ENCODE measurements at regions not wholly inside any gene's neighbourhood (a gene's known extent, or its start where the extent isn't known, plus 50 kb on each side); places are given as distances from the start of the nearest gene placed in this dataset.

DNA sequence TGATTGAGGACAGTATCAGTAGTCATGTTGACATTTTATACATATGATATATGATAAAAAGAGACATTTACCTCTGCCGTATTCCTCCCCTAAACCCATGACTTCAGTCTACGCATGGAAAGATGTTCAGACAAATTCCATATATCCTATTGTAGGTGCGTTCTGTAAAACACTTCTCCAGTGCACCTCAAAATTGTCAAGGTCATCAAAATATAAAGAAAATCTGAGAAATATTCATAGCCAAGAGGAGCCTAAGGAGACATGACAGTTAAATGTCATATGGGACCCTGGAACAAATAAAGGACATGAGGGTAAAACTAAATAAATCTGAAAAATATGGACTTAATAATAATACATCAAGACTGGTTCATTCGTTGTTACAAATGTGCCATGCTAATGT is 71.5 kb downstream of the CCER1 start:
- POLR2A ChIA-PET (ENCODE audit: low non-redundant PET) = no interaction called here
- CTCF ChIA-PET = no interaction called here
- DNase-seq (ENCODE audit: low spot score) = no peak
- TF ChIP-seq, protein P1, sequence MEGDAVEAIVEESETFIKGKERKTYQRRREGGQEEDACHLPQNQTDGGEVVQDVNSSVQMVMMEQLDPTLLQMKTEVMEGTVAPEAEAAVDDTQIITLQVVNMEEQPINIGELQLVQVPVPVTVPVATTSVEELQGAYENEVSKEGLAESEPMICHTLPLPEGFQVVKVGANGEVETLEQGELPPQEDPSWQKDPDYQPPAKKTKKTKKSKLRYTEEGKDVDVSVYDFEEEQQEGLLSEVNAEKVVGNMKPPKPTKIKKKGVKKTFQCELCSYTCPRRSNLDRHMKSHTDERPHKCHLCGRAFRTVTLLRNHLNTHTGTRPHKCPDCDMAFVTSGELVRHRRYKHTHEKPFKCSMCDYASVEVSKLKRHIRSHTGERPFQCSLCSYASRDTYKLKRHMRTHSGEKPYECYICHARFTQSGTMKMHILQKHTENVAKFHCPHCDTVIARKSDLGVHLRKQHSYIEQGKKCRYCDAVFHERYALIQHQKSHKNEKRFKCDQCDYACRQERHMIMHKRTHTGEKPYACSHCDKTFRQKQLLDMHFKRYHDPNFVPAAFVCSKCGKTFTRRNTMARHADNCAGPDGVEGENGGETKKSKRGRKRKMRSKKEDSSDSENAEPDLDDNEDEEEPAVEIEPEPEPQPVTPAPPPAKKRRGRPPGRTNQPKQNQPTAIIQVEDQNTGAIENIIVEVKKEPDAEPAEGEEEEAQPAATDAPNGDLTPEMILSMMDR (conservative IDR thresholded peaks at IDR 0.05; ENCODE audit: low read depth) = no peak
- no peak overlapping the region for H3K27ac ChIP-seq

DNA sequence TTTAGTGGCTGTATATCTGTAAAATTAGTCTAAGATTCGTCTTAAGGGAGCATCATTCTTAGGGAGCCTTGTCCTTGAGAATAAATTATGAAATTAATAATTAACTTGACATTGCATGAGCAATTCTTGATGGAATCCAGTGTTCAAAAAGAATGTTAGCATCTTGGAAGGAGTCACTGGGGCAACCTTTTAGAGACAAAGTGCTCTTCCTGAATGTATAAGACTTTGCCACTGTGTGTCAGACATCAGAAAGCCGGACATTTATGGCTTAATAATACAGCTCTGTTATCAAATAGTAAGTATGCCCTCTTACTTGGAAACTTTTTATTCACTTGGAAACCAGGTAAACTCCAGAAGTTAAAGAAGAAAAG is 83.3 kb downstream of the CCER1 start:
- H3K27ac ChIP-seq = no peak overlapping the region
- POLR2A ChIA-PET (ENCODE audit: low non-redundant PET) = no interaction called here
- CTCF ChIA-PET = no interaction called here
- DNase-seq (ENCODE audit: low spot score) = no peak
- TF ChIP-seq, protein P1 (conservative IDR thresholded peaks at IDR 0.05; ENCODE audit: low read depth) = no peak

DNA sequence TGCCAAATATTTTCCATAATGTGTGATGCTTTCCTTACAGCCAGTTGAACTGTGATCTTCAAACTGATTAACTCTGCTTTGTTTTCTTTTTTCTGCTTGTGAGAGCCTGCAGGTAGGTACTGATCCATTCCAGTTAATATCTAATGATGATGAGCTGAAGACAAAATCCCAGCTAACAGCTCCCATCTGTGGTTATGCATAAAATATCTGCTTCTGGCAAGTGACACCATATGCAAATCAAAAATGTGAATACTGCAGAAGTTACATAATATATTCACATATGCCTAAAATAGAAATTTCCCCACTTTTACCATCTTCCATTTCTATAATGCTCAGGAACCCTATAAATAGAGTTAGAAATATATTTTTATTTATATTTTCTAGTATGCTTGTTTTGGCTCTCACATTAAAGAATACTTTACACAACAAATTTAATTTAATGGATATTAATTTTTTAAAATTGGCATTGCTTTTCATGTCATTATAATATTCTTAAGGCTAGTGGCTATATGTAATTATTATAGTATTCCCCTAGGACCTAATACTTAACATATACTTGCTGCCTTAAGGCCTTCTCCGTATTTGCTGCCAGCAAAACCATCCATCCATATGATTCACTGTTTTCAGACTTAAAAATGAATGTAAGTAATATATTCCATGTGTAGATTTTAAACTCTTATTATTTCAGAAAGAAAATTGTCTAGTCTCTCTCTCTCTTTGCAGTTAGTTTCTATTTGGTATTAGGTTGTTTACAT is 83.8 kb downstream of the CCER1 start:
- ChIA-PET CTCF (no interaction called here), POLR2A (ENCODE audit: low non-redundant PET) (no interaction called here)
- no peak for DNase-seq (ENCODE audit: low spot score)
- no peak overlapping the region for H3K27ac ChIP-seq
- TF ChIP-seq, protein P1 (conservative IDR thresholded peaks at IDR 0.05; ENCODE audit: low read depth) = no peak

DNA sequence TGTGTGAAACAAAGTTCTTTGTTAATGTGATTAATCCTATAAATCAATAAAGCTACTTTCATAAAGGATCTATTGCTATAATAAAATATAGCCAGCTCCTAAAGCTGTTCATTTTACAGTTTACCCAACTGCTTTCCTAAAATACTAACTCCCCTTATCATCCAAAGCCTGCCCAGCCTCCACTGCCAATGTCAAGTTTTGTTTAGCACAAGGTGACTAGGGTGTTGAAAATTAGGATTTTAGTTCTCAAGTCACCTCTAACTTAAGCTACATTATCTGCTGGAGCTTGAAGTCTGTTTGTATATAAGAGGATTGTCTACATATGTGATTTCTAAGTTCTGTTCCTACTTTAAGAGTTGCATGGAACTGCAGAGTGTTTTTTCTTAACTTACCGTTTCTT is 86.3 kb downstream of the CCER1 start:
- no peak for DNase-seq (ENCODE audit: low spot score)
- POLR2A ChIA-PET (ENCODE audit: low non-redundant PET) = no interaction called here
- no peak overlapping the region for H3K27ac ChIP-seq
- CTCF ChIA-PET = no interaction called here
- TF ChIP-seq, protein P1 (conservative IDR thresholded peaks at IDR 0.05; ENCODE audit: low read depth) = no peak

DNA sequence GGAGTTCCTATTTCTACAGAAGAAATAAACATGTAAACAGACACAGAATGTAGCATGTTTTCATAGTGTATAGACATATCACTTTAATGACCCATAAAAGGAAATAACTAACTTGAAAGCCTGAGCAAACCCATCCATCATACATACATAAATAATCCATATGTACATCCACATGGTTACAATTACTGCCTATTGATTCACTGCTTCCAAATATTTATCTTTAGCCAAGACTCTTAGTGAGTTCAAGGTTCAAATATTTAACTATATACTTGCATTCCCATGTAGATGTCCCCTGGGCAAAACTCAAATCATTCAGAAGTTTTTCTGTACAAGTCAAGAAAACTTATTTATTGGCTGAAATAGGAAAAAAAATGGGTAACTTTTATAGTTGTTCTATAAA is 95.4 kb downstream of the CCER1 start:
- H3K27ac ChIP-seq = no peak overlapping the region
- POLR2A ChIA-PET (ENCODE audit: low non-redundant PET) = no interaction called here
- DNase-seq (ENCODE audit: low spot score) = no peak

DNA sequence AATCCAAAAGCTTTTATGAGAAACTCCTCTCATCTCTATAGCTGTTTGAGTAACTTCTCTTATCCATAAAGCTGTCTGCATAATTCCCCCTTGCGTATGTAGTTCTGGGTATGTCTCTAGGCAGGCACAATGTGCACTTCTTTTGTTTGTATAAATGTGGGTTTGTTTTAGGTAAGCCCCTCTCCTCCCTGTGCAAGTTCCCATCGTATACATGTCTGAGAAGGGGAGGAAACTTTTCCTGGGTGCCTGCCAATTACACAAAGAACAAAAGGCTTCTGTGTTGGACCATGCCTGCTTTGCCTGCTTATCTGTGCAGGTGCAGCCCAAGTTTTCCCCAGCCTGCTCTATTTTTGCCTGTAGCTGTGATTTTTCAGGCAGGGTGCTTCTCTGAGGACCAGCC is 96.7 kb downstream of the CCER1 start:
- no peak overlapping the region for H3K27ac ChIP-seq
- ChIA-PET POLR2A (ENCODE audit: low non-redundant PET) (no interaction called here), CTCF (interaction anchor here (0.6 kb wide), 1 partner anchor 344 kb away, joined by 8 read pairs; no protein-coding TSS in a partner anchor)
- TF ChIP-seq, protein P1 (conservative IDR thresholded peaks at IDR 0.05; ENCODE audit: low read depth) = no peak
- DNase-seq (ENCODE audit: low spot score) = no peak

More for the DNA sequence above, 95.4 kb downstream of the CCER1 start:
- CTCF ChIA-PET = no interaction called here
- TF ChIP-seq, protein P1 (conservative IDR thresholded peaks at IDR 0.05; ENCODE audit: low read depth) = no peak
